ENCODE measurements at regions not wholly inside any gene's neighbourhood (a gene's known extent, or its start where the extent isn't known, plus 50 kb on each side); places are given as distances from the start of the nearest gene placed in this dataset.

DNA sequence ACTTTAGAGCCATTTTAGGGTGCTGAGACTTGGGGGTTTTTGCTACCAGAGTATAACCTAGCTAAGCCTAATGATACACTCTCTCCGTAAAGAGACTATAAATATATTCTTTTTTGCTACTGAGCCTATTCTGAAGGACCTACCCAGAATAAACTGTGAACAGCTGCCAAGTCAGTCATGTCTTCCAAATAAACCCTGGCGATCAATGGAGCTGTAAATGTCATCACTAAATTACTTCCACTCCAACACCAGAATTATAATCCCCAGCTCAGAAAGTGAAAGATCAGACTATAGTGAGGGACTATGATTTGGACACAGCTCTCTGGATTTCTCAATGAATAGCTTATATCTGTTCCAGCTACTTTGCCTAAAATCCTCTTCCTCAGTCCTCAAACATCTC is 178.9 kb downstream of the METTL4 start:
- Histone ChIP-seq H2AFZ (ENCODE audit: low read depth) (0 out of 2 replicates have a peak overlapping the region, but pooled peaks have one; percentile 32), H3F3A (replicated peaks; ENCODE audit: insufficient read depth) (no peaks in the 10 kb centered on the region), H3K27me3 (ENCODE audit: insufficient read depth) (no peaks in the 10 kb centered on the region), H3K9ac (no peak overlapping the region), H3K36me3 (replicated peaks in 1 of 2; ENCODE audit: control insufficient read depth in 1 of 2, insufficient read depth in 2 of 2, low read length in 1 of 2) (peaks cover 0 to 7% of the 10 kb centered on the region in 2 experiments), H3K4me3 (ENCODE audit: low read depth in 2 of 2, low read length in 1 of 2) (no peak overlapping the region), H3K9me2 (no peaks in the 10 kb centered on the region; the same call in 1 of the 2 replicates), H3K4me1 (ENCODE audit: control insufficient read depth in 1 of 2, insufficient read depth in 2 of 2, low read depth in 1 of 2, low read length in 1 of 2) (no peaks in the 10 kb centered on the region; a peak in 1 of 4 replicates), H4K20me1 (ENCODE audit: insufficient read depth) (no peaks in the 10 kb centered on the region), H3K4me2 (no peak overlapping the region), H3K9me3 (peaks cover 16% of the 10 kb centered on the region), H3K79me2 (ENCODE audit: insufficient read depth) (no peaks in the 10 kb centered on the region), H3K27ac (ENCODE audit: low read depth in 2 of 2, low read length in 1 of 2) (no peak overlapping the region)
- CTCF ChIA-PET, result no interaction called here
- 37% methylated on average over 2 of the region's 2 CpGs for WGBS (ENCODE audit: low lambda C conversion rate)
- TF ChIP-seq EZH2phosphoT487 (IDR thresholded peaks at IDR 0.05; ENCODE audit: borderline replicate concordance, low read depth) (no peak), FOSL2 (IDR thresholded peaks at IDR 0.05; ENCODE audit: borderline replicate concordance, low read depth) (no peak)
- TF ChIP-seq, protein P1, sequence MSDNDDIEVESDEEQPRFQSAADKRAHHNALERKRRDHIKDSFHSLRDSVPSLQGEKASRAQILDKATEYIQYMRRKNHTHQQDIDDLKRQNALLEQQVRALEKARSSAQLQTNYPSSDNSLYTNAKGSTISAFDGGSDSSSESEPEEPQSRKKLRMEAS (IDR thresholded peaks at IDR 0.05; ENCODE audit: low read depth), result no peak
- POLR2A ChIA-PET, result no interaction called here
- no peak for DNase-seq

DNA sequence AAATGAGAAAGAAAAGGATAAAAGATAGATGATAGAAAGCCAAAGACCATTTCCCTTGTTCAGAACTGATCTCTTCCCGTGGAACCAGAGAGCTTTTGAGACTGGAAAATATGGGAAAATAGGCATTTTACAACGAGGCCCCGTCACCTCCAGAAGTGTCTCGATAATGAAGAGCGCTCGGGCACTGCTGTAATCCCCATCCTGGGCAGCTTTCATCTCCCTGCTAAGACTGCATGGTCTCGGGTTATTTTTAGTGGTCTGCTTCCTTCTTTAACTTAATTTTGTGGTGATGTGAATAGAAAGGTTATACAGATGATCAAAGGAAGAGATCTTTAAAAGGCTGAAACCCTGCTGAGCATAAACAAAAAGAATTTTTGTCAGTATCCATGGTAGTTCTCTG is 176.6 kb downstream of the METTL4 start:
- peak overlapping the region; percentile 11; the same call in 1 of the 2 replicates for H3K4me2 ChIP-seq
- H3K9ac ChIP-seq, result no peak overlapping the region
- no peaks in the 10 kb centered on the region for H3F3A ChIP-seq (replicated peaks; ENCODE audit: insufficient read depth)
- no peaks in the 10 kb centered on the region for H4K20me1 ChIP-seq (ENCODE audit: insufficient read depth)
- no peaks in the 10 kb centered on the region for H3K79me2 ChIP-seq (ENCODE audit: insufficient read depth)
- 34% methylated on average over 7 of the region's 7 CpGs for WGBS (ENCODE audit: low lambda C conversion rate)
- H3K4me1 ChIP-seq (ENCODE audit: control insufficient read depth in 1 of 2, insufficient read depth in 2 of 2, low read depth in 1 of 2, low read length in 1 of 2), result no peaks in the 10 kb centered on the region; a peak in 1 of 4 replicates
- peaks cover 0 to 7% of the 10 kb centered on the region in 2 experiments for H3K36me3 ChIP-seq (replicated peaks in 1 of 2; ENCODE audit: control insufficient read depth in 1 of 2, insufficient read depth in 2 of 2, low read length in 1 of 2)
- ChIA-PET CTCF (interaction anchor here (1.5 kb wide), 1 partner anchor 9 kb away, joined by 4 read pairs; no protein-coding TSS in a partner anchor), POLR2A (no interaction called here)
- H2AFZ ChIP-seq (ENCODE audit: low read depth), result peak overlapping the region; percentile 76
- H3K9me3 ChIP-seq, result no peaks in the 10 kb centered on the region
- no peak for DNase-seq
- H3K9me2 ChIP-seq, result no peaks in the 10 kb centered on the region
- H3K4me3 ChIP-seq (ENCODE audit: low read depth in 2 of 2, low read length in 1 of 2), result no peak overlapping the region
- no peaks in the 10 kb centered on the region for H3K27me3 ChIP-seq (ENCODE audit: insufficient read depth)
- no peak overlapping the region; a peak in 1 of 4 replicates for H3K27ac ChIP-seq (ENCODE audit: low read depth in 2 of 2, low read length in 1 of 2)
- no peak for TF ChIP-seq CHD2 (IDR thresholded peaks at IDR 0.05; ENCODE audit: low read length, partially characterized antibody)
- no peak for TF ChIP-seq FOSL2 (IDR thresholded peaks at IDR 0.05; ENCODE audit: borderline replicate concordance, low read depth)
- TF ChIP-seq RXRA (IDR thresholded peaks at IDR 0.05; ENCODE audit: borderline replicate concordance, low read depth), result no peak

DNA sequence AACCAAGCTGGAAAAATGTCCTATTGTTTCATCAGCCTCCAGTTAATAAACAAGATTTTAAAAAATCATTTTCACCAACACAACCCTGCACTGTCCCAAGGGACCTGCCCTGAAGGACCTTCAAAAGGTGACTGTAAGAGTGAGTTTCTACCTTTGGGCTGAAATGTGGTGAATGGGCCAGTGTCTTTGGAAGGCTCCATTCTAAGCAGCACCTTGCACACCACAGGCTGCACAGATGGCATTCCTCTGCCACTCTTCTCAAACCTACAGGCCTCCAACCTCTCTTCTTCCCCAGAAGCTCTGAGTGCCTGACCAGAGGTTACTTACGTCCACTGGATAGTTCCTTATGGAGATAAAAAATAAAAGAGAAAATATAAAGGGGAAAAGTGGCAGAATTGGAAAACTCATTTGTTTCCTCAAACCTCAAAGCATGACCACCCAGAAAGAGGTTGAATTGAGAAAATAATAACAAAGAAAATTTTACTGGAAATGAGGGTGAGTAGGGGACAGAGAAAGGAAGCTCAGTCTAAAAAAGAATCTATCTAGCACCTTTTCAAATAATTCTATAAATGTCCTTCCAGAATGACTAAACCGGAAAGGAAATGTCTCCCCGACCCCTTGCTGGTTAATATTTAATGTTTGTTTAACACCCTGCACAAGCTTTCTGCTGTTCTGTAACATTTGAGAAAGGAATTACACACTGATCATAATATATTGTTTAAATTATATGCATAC is 175.7 kb downstream of the METTL4 start:
- TF ChIP-seq, protein P2, sequence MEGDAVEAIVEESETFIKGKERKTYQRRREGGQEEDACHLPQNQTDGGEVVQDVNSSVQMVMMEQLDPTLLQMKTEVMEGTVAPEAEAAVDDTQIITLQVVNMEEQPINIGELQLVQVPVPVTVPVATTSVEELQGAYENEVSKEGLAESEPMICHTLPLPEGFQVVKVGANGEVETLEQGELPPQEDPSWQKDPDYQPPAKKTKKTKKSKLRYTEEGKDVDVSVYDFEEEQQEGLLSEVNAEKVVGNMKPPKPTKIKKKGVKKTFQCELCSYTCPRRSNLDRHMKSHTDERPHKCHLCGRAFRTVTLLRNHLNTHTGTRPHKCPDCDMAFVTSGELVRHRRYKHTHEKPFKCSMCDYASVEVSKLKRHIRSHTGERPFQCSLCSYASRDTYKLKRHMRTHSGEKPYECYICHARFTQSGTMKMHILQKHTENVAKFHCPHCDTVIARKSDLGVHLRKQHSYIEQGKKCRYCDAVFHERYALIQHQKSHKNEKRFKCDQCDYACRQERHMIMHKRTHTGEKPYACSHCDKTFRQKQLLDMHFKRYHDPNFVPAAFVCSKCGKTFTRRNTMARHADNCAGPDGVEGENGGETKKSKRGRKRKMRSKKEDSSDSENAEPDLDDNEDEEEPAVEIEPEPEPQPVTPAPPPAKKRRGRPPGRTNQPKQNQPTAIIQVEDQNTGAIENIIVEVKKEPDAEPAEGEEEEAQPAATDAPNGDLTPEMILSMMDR (IDR thresholded peaks at IDR 0.05), result no peak
- TF ChIP-seq, protein P3, sequence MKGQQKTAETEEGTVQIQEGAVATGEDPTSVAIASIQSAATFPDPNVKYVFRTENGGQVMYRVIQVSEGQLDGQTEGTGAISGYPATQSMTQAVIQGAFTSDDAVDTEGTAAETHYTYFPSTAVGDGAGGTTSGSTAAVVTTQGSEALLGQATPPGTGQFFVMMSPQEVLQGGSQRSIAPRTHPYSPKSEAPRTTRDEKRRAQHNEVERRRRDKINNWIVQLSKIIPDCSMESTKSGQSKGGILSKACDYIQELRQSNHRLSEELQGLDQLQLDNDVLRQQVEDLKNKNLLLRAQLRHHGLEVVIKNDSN (IDR thresholded peaks at IDR 0.05; ENCODE audit: borderline replicate concordance, low read depth), result no peak
- TF ChIP-seq SIN3A (IDR thresholded peaks at IDR 0.05; ENCODE audit: borderline replicate concordance, low read depth, low read length), result no peak
- TF ChIP-seq RFX5 (IDR thresholded peaks at IDR 0.05; ENCODE audit: low read length), result no peak
- no peaks in the 10 kb centered on the region for H3K9me3 ChIP-seq
- no peak overlapping the region for H3K4me3 ChIP-seq (ENCODE audit: low read depth in 2 of 2, low read length in 1 of 2)
- ChIA-PET CTCF (interaction anchor here (1.5 kb wide), 1 partner anchor 8 kb away, joined by 4 read pairs; no protein-coding TSS in a partner anchor), POLR2A (no interaction called here)
- no peak overlapping the region for H3K4me2 ChIP-seq
- no peak overlapping the region for H2AFZ ChIP-seq (ENCODE audit: low read depth)
- peaks cover 0 to 7% of the 10 kb centered on the region in 2 experiments for H3K36me3 ChIP-seq (replicated peaks in 1 of 2; ENCODE audit: control insufficient read depth in 1 of 2, insufficient read depth in 2 of 2, low read length in 1 of 2)
- no peaks in the 10 kb centered on the region for H3K9me2 ChIP-seq
- H4K20me1 ChIP-seq (ENCODE audit: insufficient read depth), result no peaks in the 10 kb centered on the region
- DNase-seq, result no peak
- H3K9ac ChIP-seq, result no peak overlapping the region
- H3F3A ChIP-seq (replicated peaks; ENCODE audit: insufficient read depth), result no peaks in the 10 kb centered on the region
- H3K27ac ChIP-seq (ENCODE audit: low read depth in 2 of 2, low read length in 1 of 2), result no peak overlapping the region
- H3K79me2 ChIP-seq (ENCODE audit: insufficient read depth), result no peaks in the 10 kb centered on the region
- H3K27me3 ChIP-seq (ENCODE audit: insufficient read depth), result no peaks in the 10 kb centered on the region
- WGBS (ENCODE audit: low lambda C conversion rate), result 60% methylated on average over 3 of the region's 3 CpGs
- H3K4me1 ChIP-seq (ENCODE audit: control insufficient read depth in 1 of 2, insufficient read depth in 2 of 2, low read depth in 1 of 2, low read length in 1 of 2), result no peaks in the 10 kb centered on the region; a peak in 1 of 4 replicates

All from SK-N-SH (cell line).